ENCODE measurements at regions not wholly inside any gene's neighbourhood (a gene's known extent, or its start where the extent isn't known, plus 50 kb on each side); places are given as distances from the start of the nearest gene placed in this dataset.

DNA sequence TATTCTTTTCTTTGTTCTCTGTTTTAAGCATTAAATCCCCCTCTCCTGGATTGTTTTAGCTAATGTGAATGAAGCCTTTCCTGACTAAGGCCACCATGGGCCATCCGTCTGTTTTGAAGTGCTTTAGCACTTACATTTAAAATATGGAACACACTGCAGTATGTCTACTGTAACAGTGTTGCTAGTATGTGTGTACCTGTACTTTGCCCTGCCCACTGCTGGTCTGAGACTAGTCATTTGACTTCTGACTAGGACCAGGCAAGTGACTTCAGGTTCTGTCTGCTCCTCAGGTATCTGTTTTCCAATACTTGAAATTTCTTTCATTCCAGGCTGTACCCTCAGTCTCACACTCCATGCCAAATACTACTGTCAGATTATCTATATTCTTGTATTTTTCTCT is 120.1 kb upstream of the TSPAN8 start:
- no peak for TF ChIP-seq EP300 (IDR thresholded peaks at IDR 0.05)
- no peak for TF ChIP-seq POLR2A (IDR thresholded peaks at IDR 0.05)
